ENCODE measurements at regions not wholly inside any gene's neighbourhood (a gene's known extent, or its start where the extent isn't known, plus 50 kb on each side); places are given as distances from the start of the nearest gene placed in this dataset.

DNA sequence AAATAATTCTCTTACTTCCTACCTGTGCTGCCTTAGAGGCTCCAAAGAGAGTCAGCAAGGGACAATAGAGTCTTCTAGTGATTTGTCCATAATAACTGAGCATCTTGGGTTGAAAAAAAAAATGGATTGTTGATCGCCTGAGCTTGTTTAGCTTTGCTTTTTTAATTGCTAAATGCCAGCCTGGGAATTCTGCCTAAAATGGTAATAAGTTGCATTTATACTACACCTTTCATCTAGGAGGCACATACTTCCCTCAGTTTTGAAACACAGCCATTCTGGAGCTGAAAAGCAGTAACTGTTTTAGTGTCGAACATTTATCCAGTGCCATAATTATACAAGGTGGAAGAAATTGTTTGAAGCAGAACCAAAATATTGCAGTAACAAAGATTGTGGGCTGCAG, 421.3 kb downstream of the CAAP1 start:
- no peaks in the 10 kb centered on the region for H3K9me3 ChIP-seq
- WGBS, 2 donors = 48 to 51% methylated on average over 2 of the region's 2 CpGs
- intact Hi-C loops (cut with DNase I) = no loop called here
- no peaks in the 10 kb centered on the region for H3K27me3 ChIP-seq
- DNase-seq (no peak), ATAC-seq (no peak)
- no peak overlapping the region for H3K27ac ChIP-seq
- no peaks in the 10 kb centered on the region for H3K36me3 ChIP-seq (replicated peaks in 1 of 2; ENCODE audit: insufficient read depth in 1 of 2, low read depth in 2 of 2)
- no peak overlapping the region for H3K4me3 ChIP-seq
- TF ChIP-seq, protein P1, sequence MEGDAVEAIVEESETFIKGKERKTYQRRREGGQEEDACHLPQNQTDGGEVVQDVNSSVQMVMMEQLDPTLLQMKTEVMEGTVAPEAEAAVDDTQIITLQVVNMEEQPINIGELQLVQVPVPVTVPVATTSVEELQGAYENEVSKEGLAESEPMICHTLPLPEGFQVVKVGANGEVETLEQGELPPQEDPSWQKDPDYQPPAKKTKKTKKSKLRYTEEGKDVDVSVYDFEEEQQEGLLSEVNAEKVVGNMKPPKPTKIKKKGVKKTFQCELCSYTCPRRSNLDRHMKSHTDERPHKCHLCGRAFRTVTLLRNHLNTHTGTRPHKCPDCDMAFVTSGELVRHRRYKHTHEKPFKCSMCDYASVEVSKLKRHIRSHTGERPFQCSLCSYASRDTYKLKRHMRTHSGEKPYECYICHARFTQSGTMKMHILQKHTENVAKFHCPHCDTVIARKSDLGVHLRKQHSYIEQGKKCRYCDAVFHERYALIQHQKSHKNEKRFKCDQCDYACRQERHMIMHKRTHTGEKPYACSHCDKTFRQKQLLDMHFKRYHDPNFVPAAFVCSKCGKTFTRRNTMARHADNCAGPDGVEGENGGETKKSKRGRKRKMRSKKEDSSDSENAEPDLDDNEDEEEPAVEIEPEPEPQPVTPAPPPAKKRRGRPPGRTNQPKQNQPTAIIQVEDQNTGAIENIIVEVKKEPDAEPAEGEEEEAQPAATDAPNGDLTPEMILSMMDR (IDR thresholded peaks at IDR 0.05) = no peak
- TF ChIP-seq POLR2A (IDR thresholded peaks at IDR 0.05) = no peak
- H3K4me1 ChIP-seq = no peaks in the 10 kb centered on the region

DNA sequence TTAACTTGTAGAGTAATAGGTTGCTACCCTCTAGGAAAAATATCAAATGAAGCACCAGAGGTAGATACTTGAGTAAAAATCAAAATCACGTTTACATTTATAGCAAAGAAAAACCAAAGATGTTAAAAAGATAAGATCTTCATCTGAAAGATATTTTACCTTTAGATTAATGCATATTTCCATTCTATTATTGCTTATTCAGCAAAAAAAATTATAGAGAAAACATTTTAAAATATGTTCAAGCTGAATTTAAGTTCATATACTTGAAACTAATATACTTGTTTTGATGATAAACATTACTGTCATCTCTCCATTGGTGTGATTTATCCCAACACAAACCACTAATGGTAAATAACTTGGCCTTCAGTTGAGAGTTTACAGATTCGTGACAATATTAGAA, 422.3 kb downstream of the CAAP1 start:
- 31 to 41% methylated on average over 2 of the region's 2 CpGs for WGBS, 2 donors
- no peaks in the 10 kb centered on the region for H3K27me3 ChIP-seq
- TF ChIP-seq, protein P1 (IDR thresholded peaks at IDR 0.05) = no peak
- TF ChIP-seq POLR2A (IDR thresholded peaks at IDR 0.05) = no peak
- no peaks in the 10 kb centered on the region for H3K36me3 ChIP-seq (replicated peaks in 1 of 2; ENCODE audit: insufficient read depth in 1 of 2, low read depth in 2 of 2)
- DNase-seq (no peak), ATAC-seq (no peak)
- H3K4me3 ChIP-seq = no peak overlapping the region
- intact Hi-C loops (cut with DNase I) = no loop called here
- H3K9me3 ChIP-seq = no peaks in the 10 kb centered on the region
- H3K27ac ChIP-seq = no peak overlapping the region
- H3K4me1 ChIP-seq = no peaks in the 10 kb centered on the region

DNA sequence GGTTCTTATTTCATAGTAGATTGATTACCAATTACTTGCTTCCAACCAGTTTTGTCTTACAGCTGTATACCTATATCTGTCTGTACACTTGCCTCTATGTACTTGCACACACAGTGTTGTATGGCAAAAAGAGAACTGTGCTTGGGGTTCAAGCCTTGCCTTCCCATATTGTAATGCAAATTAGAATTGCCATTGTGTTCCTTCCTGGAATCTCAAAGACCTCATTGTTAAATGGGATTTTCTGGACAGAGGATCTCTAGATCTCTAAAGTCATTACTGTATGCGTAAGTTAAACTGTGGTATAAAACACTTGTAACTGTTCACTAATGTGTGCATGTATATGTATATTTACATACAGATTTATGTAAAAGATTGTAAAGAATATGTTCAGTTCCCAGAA, 428.8 kb downstream of the CAAP1 start:
- no peak overlapping the region for H3K27ac ChIP-seq
- ATAC-seq (no peak), DNase-seq (no peak)
- TF ChIP-seq, protein P1 (IDR thresholded peaks at IDR 0.05) = no peak
- no peak for TF ChIP-seq POLR2A (IDR thresholded peaks at IDR 0.05)
- no peaks in the 10 kb centered on the region for H3K27me3 ChIP-seq
- WGBS, 2 donors = 61 to 76% methylated on average over 1 of the region's 1 CpG
- no peak overlapping the region for H3K4me3 ChIP-seq
- H3K9me3 ChIP-seq = no peaks in the 10 kb centered on the region
- intact Hi-C loops (cut with DNase I) = no loop called here
- H3K36me3 ChIP-seq (replicated peaks in 1 of 2; ENCODE audit: insufficient read depth in 1 of 2, low read depth in 2 of 2) = no peaks in the 10 kb centered on the region
- H3K4me1 ChIP-seq = no peaks in the 10 kb centered on the region

DNA sequence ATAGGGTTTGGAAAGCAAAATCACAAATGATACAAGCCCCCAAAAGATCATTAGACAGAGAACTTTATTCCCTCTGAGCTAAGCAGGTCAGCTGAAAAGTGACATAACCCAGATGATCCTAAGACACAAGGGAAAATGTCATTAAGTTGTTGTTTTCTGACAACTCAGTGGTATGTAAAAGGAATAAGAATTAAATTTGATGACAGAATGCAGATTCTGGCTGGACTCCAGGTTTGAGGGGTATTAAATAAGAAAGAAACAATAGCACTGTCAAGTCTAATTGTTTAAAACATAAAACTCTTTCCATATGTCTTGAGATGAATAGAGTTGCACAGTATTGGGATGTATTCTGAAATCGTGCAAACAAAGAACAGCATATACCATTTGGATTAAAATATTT, 429.9 kb downstream of the CAAP1 start:
- H3K4me3 ChIP-seq = no peak overlapping the region
- TF ChIP-seq POLR2A (IDR thresholded peaks at IDR 0.05) = no peak
- TF ChIP-seq, protein P1 (IDR thresholded peaks at IDR 0.05) = no peak
- no peak for DNase-seq
- no peaks in the 10 kb centered on the region for H3K4me1 ChIP-seq
- intact Hi-C loops (cut with DNase I) = no loop called here
- no peak overlapping the region for H3K27ac ChIP-seq
- H3K36me3 ChIP-seq (replicated peaks in 1 of 2; ENCODE audit: insufficient read depth in 1 of 2, low read depth in 2 of 2) = no peaks in the 10 kb centered on the region
- WGBS, 2 donors = 41 to 53% methylated on average over 1 of the region's 1 CpG
- H3K27me3 ChIP-seq = no peaks in the 10 kb centered on the region
- no peak for ATAC-seq
- H3K9me3 ChIP-seq = no peaks in the 10 kb centered on the region

DNA sequence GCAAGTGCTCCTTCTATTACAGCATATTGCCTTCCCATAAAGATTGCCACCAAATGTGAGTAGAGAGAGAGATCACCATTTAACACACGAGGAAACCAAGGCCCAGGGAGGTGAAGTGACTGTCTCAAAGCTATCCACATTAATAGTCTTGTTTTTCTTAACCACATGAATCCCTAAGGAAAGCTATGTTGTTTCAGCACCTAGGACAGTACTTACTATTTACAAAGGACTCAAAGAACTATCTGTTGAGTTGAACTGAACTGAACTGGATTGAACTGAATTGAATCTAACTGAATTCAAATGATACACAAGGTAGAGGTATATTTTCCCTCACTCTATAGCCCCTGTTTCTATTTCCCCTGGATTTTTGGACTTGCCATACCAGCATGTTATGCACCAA, 430.4 kb downstream of the CAAP1 start:
- Histone ChIP-seq H3K9me3 (no peaks in the 10 kb centered on the region), H3K36me3 (replicated peaks in 1 of 2; ENCODE audit: insufficient read depth in 1 of 2, low read depth in 2 of 2) (no peaks in the 10 kb centered on the region), H3K4me1 (no peaks in the 10 kb centered on the region), H3K4me3 (no peak overlapping the region), H3K27ac (no peak overlapping the region), H3K27me3 (no peaks in the 10 kb centered on the region)
- DNase-seq (no peak), ATAC-seq (no peak)
- WGBS, 2 donors = 33 to 43% methylated on average over 1 of the region's 1 CpG
- TF ChIP-seq, protein P1 (IDR thresholded peaks at IDR 0.05) = no peak
- no peak for TF ChIP-seq POLR2A (IDR thresholded peaks at IDR 0.05)
- intact Hi-C loops (cut with DNase I) = no loop called here

Measured in body of pancreas (tissue), 4 donors.